Breast epithelium (tissue), 4 donors: ENCODE measurements at regions not wholly inside any gene's neighbourhood (a gene's known extent, or its start where the extent isn't known, plus 50 kb on each side); places are given as distances from the start of the nearest gene placed in this dataset.

Experiments used
- DNase-seq, 2 donors: peaks; one replicate each; pipeline ENCODE4 v3.0.0-alpha.2; 2019; ENCODE audit warnings: low spot score in 2 of 2
- H3K27ac ChIP-seq, 2 donors: fragments of 200-600 bp; sonication (generic) in 1 of 2; one replicate each; pipeline ENCODE4 v1.5.1; 2016 to 2019; ENCODE audit warnings: mild to moderate bottlenecking in 1 of 2
- H3K27me3 ChIP-seq, 2 donors: fragments of 200-600 bp; sonication (generic) in 1 of 2; one replicate each; pipeline versions ENCODE4 v1.5.1 to v1.6.0; 2017 to 2019; ENCODE audit warnings: control low read depth in 1 of 2, mild to moderate bottlenecking in 1 of 2
- H3K36me3 ChIP-seq: fragments of 200-600 bp; one replicate; pipeline ENCODE4 v1.5.1; 2019
- H3K4me1 ChIP-seq, 2 donors: fragments of 200-600 bp; sonication (generic); one replicate each; pipeline ENCODE4 v1.5.1; 2016 to 2019; ENCODE audit warnings: control low read depth in 1 of 2
- H3K4me3 ChIP-seq, 3 donors: fragments of 200-600 bp; sonication (generic); 1 replicate in 2 of 3; 2 replicates in 1 of 3; pipeline ENCODE4 v1.5.1; 2016 to 2019; ENCODE audit warnings: mild to moderate bottlenecking in 3 of 3, moderate library complexity in 2 of 3
- H3K9me3 ChIP-seq, 2 donors: fragments of 200-600 bp; sonication (generic) in 1 of 2; one replicate each; pipeline ENCODE4 v1.5.1; 2016 to 2019; ENCODE audit warnings: control low read depth in 1 of 2
- CTCF ChIP-seq, 3 donors: fragments of 450-650 bp; IDR thresholded peaks; one replicate each; pipeline ENCODE4 v1.5.1; 2016 to 2017; ENCODE audit warnings: antibody characterized with exemption in 3 of 3, mild to moderate bottlenecking in 3 of 3, moderate library complexity in 3 of 3
- POLR2A ChIP-seq: fragments of 450-650 bp; IDR thresholded peaks from one replicate; pipeline ENCODE4 v1.6.1; 2016; ENCODE audit warnings: antibody characterized with exemption, mild to moderate bottlenecking, moderate library complexity
- POLR2AphosphoS5 ChIP-seq, 3 donors: sonication (generic); formaldehyde crosslinking; IDR thresholded peaks; one replicate each; pipeline ENCODE4 v1.6.1; 2017; ENCODE audit warnings: antibody characterized with exemption in 3 of 3
- intact Hi-C: fragments of 100-400 bp; cut with DNase I; formaldehyde crosslinking; loops from one replicate; pipeline ENCODE4 v1.15.1; 2023; ENCODE audit warnings: low total_unique reads

- intact Hi-C loops: no loop called here
- Histone ChIP-seq H3K36me3 (no peaks in the 10 kb centered on the region), H3K9me3 (no peaks in the 10 kb centered on the region), H3K27me3 (no peaks in the 10 kb centered on the region), H3K4me1 (no peaks in the 10 kb centered on the region), H3K27ac (no peak overlapping the region), H3K4me3 (no peak overlapping the region)
- DNase-seq: no peak
- TF ChIP-seq POLR2A: no peak
- no peak for TF ChIP-seq CTCF (IDR thresholded peaks at IDR 0.05)
- no peak for TF ChIP-seq POLR2AphosphoS5 (IDR thresholded peaks at IDR 0.05)
Measured at GRCh38 chr15:62534996-62535395, 369.9 kb upstream of the C2CD4B start.

- intact Hi-C loops: no loop called here
- Histone ChIP-seq H3K36me3 (no peaks in the 10 kb centered on the region), H3K27me3 (no peaks in the 10 kb centered on the region), H3K4me3 (no peak overlapping the region), H3K4me1 (no peaks in the 10 kb centered on the region), H3K27ac (no peak overlapping the region), H3K9me3 (no peaks in the 10 kb centered on the region)
- DNase-seq: no peak
- TF ChIP-seq CTCF (IDR thresholded peaks at IDR 0.05): no peak
- no peak for TF ChIP-seq POLR2A
- no peak for TF ChIP-seq POLR2AphosphoS5 (IDR thresholded peaks at IDR 0.05)
Measured at GRCh38 chr15:62539236-62539635, 374.2 kb upstream of the C2CD4B start.

GRCh38 chr15:62541250-62541649 is 376.2 kb upstream of the C2CD4B start:
- Histone ChIP-seq H3K4me1 (peaks cover 0 to 8% of the 10 kb centered on the region in 2 donors), H3K27ac (no peak overlapping the region), H3K36me3 (no peaks in the 10 kb centered on the region), H3K27me3 (no peaks in the 10 kb centered on the region), H3K4me3 (no peak overlapping the region), H3K9me3 (no peaks in the 10 kb centered on the region)
- intact Hi-C loops: no loop called here
- TF ChIP-seq POLR2AphosphoS5 (IDR thresholded peaks at IDR 0.05) (no peak), CTCF (IDR thresholded peaks at IDR 0.05) (no peak), POLR2A (no peak)
- no peak for DNase-seq

GRCh38 chr15:62541846-62542245 is 376.8 kb upstream of the C2CD4B start:
- TF ChIP-seq POLR2AphosphoS5 (IDR thresholded peaks at IDR 0.05): no peak
- TF ChIP-seq CTCF (IDR thresholded peaks at IDR 0.05): no peak
- no peak for TF ChIP-seq POLR2A
- Histone ChIP-seq H3K27ac (no peak overlapping the region), H3K4me1 (peaks cover 0 to 9% of the 10 kb centered on the region in 2 donors), H3K36me3 (no peaks in the 10 kb centered on the region), H3K27me3 (no peaks in the 10 kb centered on the region), H3K4me3 (no peak overlapping the region), H3K9me3 (no peaks in the 10 kb centered on the region)
- no peak for DNase-seq
- intact Hi-C loops: no loop called here

GRCh38 chr15:62544446-62544845 is 379.4 kb upstream of the C2CD4B start:
- H3K36me3 ChIP-seq: no peaks in the 10 kb centered on the region
- H3K4me1 ChIP-seq: peaks cover 0 to 9% of the 10 kb centered on the region in 2 donors
- H3K9me3 ChIP-seq: no peaks in the 10 kb centered on the region
- no peaks in the 10 kb centered on the region for H3K27me3 ChIP-seq
- intact Hi-C loops: no loop called here
- no peak overlapping the region for H3K27ac ChIP-seq
- DNase-seq: no peak
- H3K4me3 ChIP-seq: no peak overlapping the region
- TF ChIP-seq CTCF (IDR thresholded peaks at IDR 0.05) (no peak), POLR2A (no peak), POLR2AphosphoS5 (IDR thresholded peaks at IDR 0.05) (no peak)
